MM.1S (cell line): ENCODE measurements at regions not wholly inside any gene's neighbourhood (a gene's known extent, or its start where the extent isn't known, plus 50 kb on each side); places are given as distances from the start of the nearest gene placed in this dataset.

ENCODE experiments used
- EZH2 ChIP-seq: fragments of 300-600 bp; sonication (generic); optimal IDR thresholded peaks from 2 replicates; pipeline ENCODE3; 2017; ENCODE audit warnings: low read depth, mild to moderate bottlenecking, antibody characterized with exemption, low read length, mixed read lengths
- EZH2phosphoT487 ChIP-seq: fragments of 300-600 bp; sonication (generic); IDR thresholded peaks from 2 replicates; pipeline ENCODE4 v1.6.1; 2018; ENCODE audit warnings: antibody characterized with exemption, low read length
- TF ChIP-seq, protein P1 (sequence below): fragments of 300-600 bp; sonication (generic); IDR thresholded peaks from 2 replicates; pipeline ENCODE4 v1.5.1; 2016; ENCODE audit warnings: antibody characterized with exemption, low read length, mixed read lengths

DNA sequence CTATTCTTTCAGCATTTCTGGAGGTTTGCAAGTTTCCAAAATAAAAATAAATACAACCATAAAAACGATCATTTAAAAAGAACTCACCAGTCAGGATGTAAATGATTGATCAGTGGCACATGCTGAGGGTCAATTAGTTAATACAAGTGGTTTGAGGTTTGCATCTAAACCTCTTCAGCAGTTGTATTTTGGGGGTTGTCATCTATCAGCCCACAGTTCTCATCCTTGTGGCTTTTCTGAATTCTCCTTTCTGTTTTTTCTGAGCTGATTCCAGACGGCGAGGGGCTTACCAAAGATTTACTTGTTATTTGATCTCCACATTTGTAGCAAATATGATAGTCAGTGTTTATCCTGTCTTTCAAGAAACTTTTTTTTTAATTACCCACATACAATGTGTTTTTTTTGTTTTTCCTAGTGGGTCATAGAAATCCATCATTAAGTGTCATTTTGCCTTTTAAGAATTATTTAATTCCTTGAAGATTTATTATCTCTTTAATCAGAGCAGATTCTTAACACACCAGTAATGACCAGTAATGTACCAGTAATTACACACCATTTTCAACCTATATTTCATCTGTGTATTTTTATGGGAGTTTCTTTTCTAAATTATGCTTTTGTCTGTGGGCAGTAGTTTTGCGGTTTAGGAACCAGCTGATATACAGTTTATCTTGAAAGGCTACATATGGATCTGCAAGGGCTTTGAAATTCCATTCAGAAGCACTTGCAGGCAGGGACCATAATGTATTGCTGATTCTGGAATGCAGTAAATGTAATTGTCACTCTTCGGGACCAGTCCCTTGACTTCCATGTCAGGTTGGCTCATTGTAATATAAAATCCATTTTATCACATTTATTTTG is 56.3 kb upstream of the DAAM1 start:
- TF ChIP-seq, protein P1, sequence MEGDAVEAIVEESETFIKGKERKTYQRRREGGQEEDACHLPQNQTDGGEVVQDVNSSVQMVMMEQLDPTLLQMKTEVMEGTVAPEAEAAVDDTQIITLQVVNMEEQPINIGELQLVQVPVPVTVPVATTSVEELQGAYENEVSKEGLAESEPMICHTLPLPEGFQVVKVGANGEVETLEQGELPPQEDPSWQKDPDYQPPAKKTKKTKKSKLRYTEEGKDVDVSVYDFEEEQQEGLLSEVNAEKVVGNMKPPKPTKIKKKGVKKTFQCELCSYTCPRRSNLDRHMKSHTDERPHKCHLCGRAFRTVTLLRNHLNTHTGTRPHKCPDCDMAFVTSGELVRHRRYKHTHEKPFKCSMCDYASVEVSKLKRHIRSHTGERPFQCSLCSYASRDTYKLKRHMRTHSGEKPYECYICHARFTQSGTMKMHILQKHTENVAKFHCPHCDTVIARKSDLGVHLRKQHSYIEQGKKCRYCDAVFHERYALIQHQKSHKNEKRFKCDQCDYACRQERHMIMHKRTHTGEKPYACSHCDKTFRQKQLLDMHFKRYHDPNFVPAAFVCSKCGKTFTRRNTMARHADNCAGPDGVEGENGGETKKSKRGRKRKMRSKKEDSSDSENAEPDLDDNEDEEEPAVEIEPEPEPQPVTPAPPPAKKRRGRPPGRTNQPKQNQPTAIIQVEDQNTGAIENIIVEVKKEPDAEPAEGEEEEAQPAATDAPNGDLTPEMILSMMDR, result no peak
- TF ChIP-seq EZH2 (no peak), EZH2phosphoT487 (no peak)
